Right atrium auricular region (tissue), 2 donors: ENCODE measurements at regions not wholly inside any gene's neighbourhood (a gene's known extent, or its start where the extent isn't known, plus 50 kb on each side); places are given as distances from the start of the nearest gene placed in this dataset.

Source experiments
- DNase-seq: peaks from one replicate; pipeline ENCODE4 v3.0.0-alpha.2; 2019; ENCODE audit warnings: low spot score
- H3K27ac ChIP-seq, 2 donors: fragments of 200-600 bp; sonication (generic); 1 replicate in 1 of 2; 2 replicates in 1 of 2; pipeline ENCODE4 v1.5.1; 2016 to 2019
- H3K27me3 ChIP-seq, 2 donors: fragments of 200-600 bp; sonication (generic); one replicate each; pipeline versions ENCODE4 v1.5.1 to v1.6.0; 2017 to 2019
- H3K36me3 ChIP-seq: fragments of 200-600 bp; sonication (generic); one replicate; pipeline ENCODE4 v1.5.1; 2016
- H3K4me1 ChIP-seq, 2 donors: fragments of 200-600 bp; sonication (generic); one replicate each; pipeline versions ENCODE4 v1.5.1 to v1.6.0; 2017 to 2019
- H3K4me3 ChIP-seq, 2 donors: fragments of 200-600 bp; sonication (generic); 1 replicate in 1 of 2; 2 replicates in 1 of 2; pipeline ENCODE4 v1.5.1; 2017 to 2019; ENCODE audit warnings: mild to moderate bottlenecking in 1 of 2, moderate library complexity in 1 of 2
- H3K9me3 ChIP-seq, 2 donors: fragments of 200-600 bp; sonication (generic); one replicate each; pipeline ENCODE4 v1.5.1; 2019
- TF ChIP-seq, protein P1 (sequence below), 2 donors: fragments of 200-600 bp; sonication (generic); IDR thresholded peaks; one replicate each; pipeline ENCODE4 v1.5.1; 2019; ENCODE audit warnings: antibody characterized with exemption in 2 of 2

DNA sequence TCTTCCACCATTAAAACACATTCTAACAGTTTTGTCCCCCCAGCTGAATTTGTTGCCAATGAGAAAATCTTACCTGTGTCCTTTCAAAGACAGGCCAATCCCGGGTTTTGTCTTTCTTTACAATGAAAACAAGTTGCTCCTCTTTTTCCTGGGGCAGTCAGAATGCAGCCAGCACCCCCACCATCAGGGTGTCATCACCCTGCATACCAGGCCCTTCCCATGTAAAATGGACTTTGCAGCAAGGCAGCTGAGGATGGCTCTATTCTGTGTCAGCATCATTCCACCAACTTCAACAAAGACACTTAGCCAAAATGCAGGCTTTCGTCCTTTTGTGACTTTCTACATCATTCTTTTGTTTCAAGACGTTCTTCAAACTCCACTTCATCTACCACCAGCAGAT is 490.9 kb downstream of the OCA2 start:
- no peaks in the 10 kb centered on the region for H3K36me3 ChIP-seq
- no peaks in the 10 kb centered on the region for H3K27me3 ChIP-seq
- no peaks in the 10 kb centered on the region for H3K9me3 ChIP-seq
- H3K27ac ChIP-seq, result no peak overlapping the region
- DNase-seq, result no peak
- H3K4me1 ChIP-seq, result no peaks in the 10 kb centered on the region
- no peak overlapping the region for H3K4me3 ChIP-seq
- TF ChIP-seq, protein P1, sequence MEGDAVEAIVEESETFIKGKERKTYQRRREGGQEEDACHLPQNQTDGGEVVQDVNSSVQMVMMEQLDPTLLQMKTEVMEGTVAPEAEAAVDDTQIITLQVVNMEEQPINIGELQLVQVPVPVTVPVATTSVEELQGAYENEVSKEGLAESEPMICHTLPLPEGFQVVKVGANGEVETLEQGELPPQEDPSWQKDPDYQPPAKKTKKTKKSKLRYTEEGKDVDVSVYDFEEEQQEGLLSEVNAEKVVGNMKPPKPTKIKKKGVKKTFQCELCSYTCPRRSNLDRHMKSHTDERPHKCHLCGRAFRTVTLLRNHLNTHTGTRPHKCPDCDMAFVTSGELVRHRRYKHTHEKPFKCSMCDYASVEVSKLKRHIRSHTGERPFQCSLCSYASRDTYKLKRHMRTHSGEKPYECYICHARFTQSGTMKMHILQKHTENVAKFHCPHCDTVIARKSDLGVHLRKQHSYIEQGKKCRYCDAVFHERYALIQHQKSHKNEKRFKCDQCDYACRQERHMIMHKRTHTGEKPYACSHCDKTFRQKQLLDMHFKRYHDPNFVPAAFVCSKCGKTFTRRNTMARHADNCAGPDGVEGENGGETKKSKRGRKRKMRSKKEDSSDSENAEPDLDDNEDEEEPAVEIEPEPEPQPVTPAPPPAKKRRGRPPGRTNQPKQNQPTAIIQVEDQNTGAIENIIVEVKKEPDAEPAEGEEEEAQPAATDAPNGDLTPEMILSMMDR (IDR thresholded peaks at IDR 0.05), result no peak

DNA sequence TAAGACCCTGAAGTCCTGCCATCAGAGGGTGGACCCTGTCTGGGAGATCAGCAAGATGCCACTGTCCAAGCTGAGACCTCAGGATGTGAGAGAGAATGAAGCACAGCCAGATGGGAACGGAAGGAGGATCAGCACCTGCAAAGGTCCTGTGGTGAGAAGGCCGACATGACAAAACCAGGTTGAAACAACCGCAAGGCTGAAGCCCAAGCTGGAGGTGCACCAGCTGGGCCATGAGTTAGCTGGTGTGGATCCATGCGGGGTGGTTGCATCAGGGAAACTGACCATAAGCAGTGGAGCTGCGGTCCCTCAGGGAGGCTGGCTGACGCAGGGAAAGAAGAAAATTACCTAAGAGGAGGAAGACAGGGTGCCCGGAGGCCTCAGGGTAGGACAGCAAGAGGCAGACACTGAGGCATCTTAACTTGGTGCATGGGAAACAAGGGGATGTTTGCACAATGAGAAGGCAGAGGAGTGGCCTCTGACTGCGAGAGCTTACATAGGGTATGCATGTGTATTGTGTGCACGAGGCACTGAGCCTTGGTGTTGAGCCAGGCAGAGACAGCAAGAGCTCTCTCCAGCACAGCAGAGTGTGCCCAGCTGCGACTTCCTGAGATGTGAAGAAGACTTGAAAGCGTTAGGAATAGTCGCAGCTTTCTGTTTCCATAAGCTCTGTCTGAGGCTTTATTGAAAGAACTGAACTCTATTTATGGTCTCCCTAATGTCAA is 497.7 kb downstream of the OCA2 start:
- H3K4me1 ChIP-seq, result no peaks in the 10 kb centered on the region
- no peak for DNase-seq
- no peak overlapping the region for H3K4me3 ChIP-seq
- no peaks in the 10 kb centered on the region for H3K27me3 ChIP-seq
- H3K9me3 ChIP-seq, result no peaks in the 10 kb centered on the region
- TF ChIP-seq, protein P1 (IDR thresholded peaks at IDR 0.05), result no peak
- H3K36me3 ChIP-seq, result no peaks in the 10 kb centered on the region
- no peak overlapping the region for H3K27ac ChIP-seq

DNA sequence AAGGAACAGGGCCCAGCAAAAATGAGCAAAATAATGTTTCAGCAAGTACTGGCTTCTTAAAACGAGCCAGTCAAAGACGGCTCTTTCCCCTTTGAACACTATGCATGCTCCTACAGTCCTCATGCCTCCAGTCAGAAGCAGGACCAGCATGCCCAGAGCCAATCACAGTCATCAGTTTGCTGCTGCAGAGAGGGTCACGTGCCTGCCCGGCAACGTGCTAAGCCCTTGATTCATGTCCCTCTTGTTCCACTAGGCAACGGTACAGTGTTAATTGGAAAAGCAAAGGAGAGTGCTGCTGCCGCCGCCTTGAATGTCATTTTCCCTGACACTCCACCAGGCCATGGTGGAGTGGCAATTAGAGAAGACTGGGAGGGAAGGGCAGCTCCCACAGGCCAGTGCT is 500.1 kb downstream of the OCA2 start:
- no peak for DNase-seq
- H3K4me1 ChIP-seq, result no peaks in the 10 kb centered on the region
- TF ChIP-seq, protein P1 (IDR thresholded peaks at IDR 0.05), result no peak
- H3K9me3 ChIP-seq, result no peaks in the 10 kb centered on the region
- H3K4me3 ChIP-seq, result no peak overlapping the region
- H3K27me3 ChIP-seq, result no peaks in the 10 kb centered on the region
- no peak overlapping the region for H3K27ac ChIP-seq
- no peaks in the 10 kb centered on the region for H3K36me3 ChIP-seq

DNA sequence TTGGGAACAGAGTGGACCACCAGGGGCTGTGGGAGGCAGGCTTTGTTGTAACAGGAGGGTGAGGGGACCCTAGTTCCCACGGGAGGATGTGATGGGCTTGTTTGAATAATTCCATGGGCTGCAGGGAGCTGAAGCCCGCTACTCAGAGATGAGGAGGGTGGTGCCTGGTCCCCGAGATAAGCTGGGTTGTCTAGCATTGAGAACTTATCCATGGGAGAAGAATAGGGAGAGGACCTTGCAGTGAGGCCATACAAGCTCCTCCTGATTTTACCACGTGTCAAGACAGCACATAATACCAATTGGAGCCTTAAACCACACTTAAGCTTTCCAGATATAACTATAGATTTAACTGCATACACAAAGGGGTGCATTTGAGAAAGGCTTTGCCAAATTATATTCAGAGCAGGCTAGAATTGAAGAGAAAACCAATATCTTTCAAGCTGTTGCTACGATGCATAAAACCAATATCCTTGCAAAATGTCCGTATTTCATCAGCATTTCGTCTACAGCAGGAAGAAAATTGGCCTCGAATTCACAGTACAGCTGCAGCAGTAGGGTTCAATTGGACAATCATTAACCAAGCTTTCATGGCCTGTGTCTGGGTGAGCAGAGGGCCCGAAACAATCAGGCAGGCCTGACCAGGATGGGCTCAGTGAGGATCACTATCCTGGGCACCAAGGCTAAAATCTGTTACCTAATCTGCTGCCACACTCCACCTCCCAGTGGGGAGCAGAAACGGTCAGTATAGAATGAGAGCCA is 500.7 kb downstream of the OCA2 start:
- TF ChIP-seq, protein P1 (IDR thresholded peaks at IDR 0.05), result no peak
- Histone ChIP-seq H3K4me3 (no peak overlapping the region), H3K9me3 (no peaks in the 10 kb centered on the region), H3K36me3 (no peaks in the 10 kb centered on the region), H3K27me3 (no peaks in the 10 kb centered on the region), H3K4me1 (no peaks in the 10 kb centered on the region), H3K27ac (no peak overlapping the region)
- no peak for DNase-seq

DNA sequence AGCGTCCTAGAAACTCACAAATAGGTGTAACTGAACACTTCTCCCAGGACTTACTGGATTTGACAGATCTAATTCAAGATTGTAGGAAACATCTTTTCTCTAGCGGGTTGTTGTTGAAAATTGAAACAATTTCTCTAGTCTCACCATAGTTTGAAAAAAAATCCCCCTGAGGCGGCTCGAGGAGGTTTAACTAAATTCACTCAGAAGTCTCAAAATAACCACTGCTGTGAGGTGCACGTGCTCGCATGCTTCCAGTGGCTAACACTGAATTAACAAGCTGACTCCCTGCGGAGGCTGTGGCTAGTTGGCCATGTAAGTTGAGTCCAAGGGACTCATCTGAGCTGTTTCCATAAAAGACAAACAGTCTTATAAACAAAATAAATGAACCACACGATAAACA is 503.9 kb downstream of the OCA2 start:
- no peaks in the 10 kb centered on the region for H3K36me3 ChIP-seq
- TF ChIP-seq, protein P1 (IDR thresholded peaks at IDR 0.05), result no peak
- no peaks in the 10 kb centered on the region for H3K4me1 ChIP-seq
- no peak overlapping the region for H3K4me3 ChIP-seq
- H3K27ac ChIP-seq, result no peak overlapping the region
- no peaks in the 10 kb centered on the region for H3K9me3 ChIP-seq
- DNase-seq, result no peak
- H3K27me3 ChIP-seq, result no peaks in the 10 kb centered on the region
